Neuronal stem cell (in vitro differentiated cells): ENCODE measurements at regions not wholly inside any gene's neighbourhood (a gene's known extent, or its start where the extent isn't known, plus 50 kb on each side); places are given as distances from the start of the nearest gene placed in this dataset.
A peak's percentile ranks its signal among the peaks of the same experiment; 100 is the strongest.

Source experiments
- DNase-seq: peaks from one replicate; pipeline ENCODE4 v3.0.0-alpha.2; 2013; ENCODE audit warnings: low spot score
- H2AFZ ChIP-seq: one replicate; pipeline ENCODE4 v1.6.1; 2013; ENCODE audit warnings: mild to moderate bottlenecking, low read length, inconsistent platforms
- H2AK5ac ChIP-seq: 2 replicates; pipeline ENCODE4 v1.6.1; 2013; ENCODE audit warnings: low read depth, mild to moderate bottlenecking, inconsistent platforms, low read length, moderate library complexity, mixed read lengths
- H2BK120ac ChIP-seq: 2 replicates; pipeline ENCODE4 v1.6.1; 2013; ENCODE audit warnings: low read depth, mild to moderate bottlenecking, inconsistent platforms, low read length, moderate library complexity, mixed read lengths
- H2BK12ac ChIP-seq: one replicate; pipeline ENCODE4 v1.6.1; 2013; ENCODE audit warnings: low read length, inconsistent platforms
- H2BK15ac ChIP-seq: 2 replicates; pipeline ENCODE4 v1.6.1; 2013; ENCODE audit warnings: mild to moderate bottlenecking, low read length, inconsistent platforms, mixed read lengths
- H2BK5ac ChIP-seq: one replicate; pipeline ENCODE4 v1.6.1; 2013; ENCODE audit warnings: inconsistent platforms, mild to moderate bottlenecking, low read length, moderate library complexity
- H3K14ac ChIP-seq: one replicate; pipeline ENCODE4 v1.6.1; 2013; ENCODE audit warnings: low read length, inconsistent platforms
- H3K18ac ChIP-seq: 2 replicates; pipeline ENCODE4 v1.6.1; 2013; ENCODE audit warnings: low read length, inconsistent platforms
- H3K23ac ChIP-seq: 2 replicates; pipeline ENCODE4 v1.6.1; 2013; ENCODE audit warnings: low read depth, mild to moderate bottlenecking, mixed read lengths, low read length, inconsistent platforms; ENCODE audit not compliant: poor library complexity
- H3K27ac ChIP-seq: replicated peaks from 3 replicates; pipeline ENCODE4 v1.5.1; 2013; ENCODE audit warnings: low read length, inconsistent platforms
- H3K27me3 ChIP-seq, 3 experiments: 2 replicates each; pipeline ENCODE4 v1.6.1; 2013; ENCODE audit warnings: low read length in 3 of 3, mild to moderate bottlenecking in 2 of 3, inconsistent platforms in 1 of 3, low read depth in 1 of 3, mixed read lengths in 1 of 3, moderate library complexity in 1 of 3; ENCODE audit not compliant: control insufficient read depth in 3 of 3, insufficient read depth in 3 of 3
- H3K36me3 ChIP-seq, 2 donors: replicated peaks in 1 of 2; 2 replicates each; pipeline ENCODE4 v1.6.1; 2013; ENCODE audit warnings: low read length in 2 of 2; ENCODE audit not compliant: control insufficient read depth in 2 of 2, insufficient read depth in 2 of 2
- H3K4ac ChIP-seq: 2 replicates; pipeline ENCODE4 v1.6.1; 2013; ENCODE audit warnings: inconsistent platforms, mild to moderate bottlenecking, low read length, moderate library complexity
- H3K4me1 ChIP-seq, 2 donors: 1 replicate in 1 of 2; 2 replicates in 1 of 2; pipeline ENCODE4 v1.6.1; 2013; ENCODE audit warnings: low read length in 2 of 2, low read depth in 1 of 2; ENCODE audit not compliant: control insufficient read depth in 2 of 2, insufficient read depth in 1 of 2
- H3K4me2 ChIP-seq: one replicate; pipeline ENCODE4 v1.6.1; 2013; ENCODE audit warnings: mild to moderate bottlenecking, low read length, inconsistent platforms; ENCODE audit not compliant: insufficient read depth, poor library complexity, severe bottlenecking
- H3K4me3 ChIP-seq, 2 donors: 2 replicates each; pipeline ENCODE4 v1.5.1; 2013; ENCODE audit warnings: low read length in 2 of 2, mild to moderate bottlenecking in 2 of 2, inconsistent platforms in 1 of 2, moderate library complexity in 1 of 2
- H3K79me1 ChIP-seq: one replicate; pipeline ENCODE4 v1.6.1; 2013; ENCODE audit warnings: low read depth, mild to moderate bottlenecking, inconsistent platforms, low read length, moderate library complexity
- H3K9ac ChIP-seq: one replicate; pipeline ENCODE4 v1.6.1; 2013; ENCODE audit warnings: mild to moderate bottlenecking, low read depth, low read length, inconsistent platforms; ENCODE audit not compliant: poor library complexity
- H3K9me3 ChIP-seq, 2 donors: replicated peaks in 1 of 2; 2 replicates each; pipeline versions ENCODE3 to v1.6.1; 2013; ENCODE audit warnings: low read length in 2 of 2, mild to moderate bottlenecking in 2 of 2, inconsistent platforms in 1 of 2, low read depth in 1 of 2, mixed read lengths in 1 of 2, moderate library complexity in 1 of 2; ENCODE audit not compliant: control insufficient read depth in 2 of 2, insufficient read depth in 1 of 2
- H4K8ac ChIP-seq: one replicate; pipeline ENCODE4 v1.6.1; 2013; ENCODE audit warnings: low read depth, mild to moderate bottlenecking, inconsistent platforms, low read length, moderate library complexity
- H4K91ac ChIP-seq: one replicate; pipeline ENCODE4 v1.6.1; 2013; ENCODE audit warnings: low read length, low read depth, mild to moderate bottlenecking, inconsistent platforms; ENCODE audit not compliant: poor library complexity
- WGBS, 2 donors: extraction: QIAGEN DNeasy Blood & Tissue Kit; methylation state at CpG; one replicate each; pipeline ENCODE4 v1.1.7; 2013; ENCODE audit warnings: missing lambda C conversion rate in 2 of 2, mixed read lengths in 1 of 2; ENCODE audit not compliant: insufficient read length in 2 of 2, insufficient replicate concordance in 1 of 2; ENCODE audit errors: extremely low coverage in 2 of 2; 5-methylcytosine and 5-hydroxymethylcytosine counted together

- H2BK15ac ChIP-seq, result no peak overlapping the region
- H3K14ac ChIP-seq, result no peak overlapping the region
- H3K9ac ChIP-seq, result no peak overlapping the region
- no peaks in the 10 kb centered on the region for H3K36me3 ChIP-seq
- peaks cover 3 to 6% of the 10 kb centered on the region in 2 donors for H3K4me1 ChIP-seq
- no peak overlapping the region for H3K4me3 ChIP-seq
- no peak overlapping the region for H3K4ac ChIP-seq
- H2BK12ac ChIP-seq, result no peak overlapping the region
- H4K91ac ChIP-seq, result no peak overlapping the region
- no peak overlapping the region for H3K4me2 ChIP-seq
- H3K27me3 ChIP-seq, result no peaks in the 10 kb centered on the region
- no peak overlapping the region for H2AK5ac ChIP-seq
- no CpG with 5 or more reads among the region's 1 CpG for WGBS, 2 donors
- no peak overlapping the region for H2BK5ac ChIP-seq
- DNase-seq, result no peak
- no peak overlapping the region for H3K23ac ChIP-seq
- H3K27ac ChIP-seq, result no peak overlapping the region
- no peak overlapping the region for H2AFZ ChIP-seq
- no peak overlapping the region for H2BK120ac ChIP-seq
- no peaks in the 10 kb centered on the region for H3K9me3 ChIP-seq
- no peaks in the 10 kb centered on the region for H3K79me1 ChIP-seq
- H4K8ac ChIP-seq, result no peak overlapping the region
- no peak overlapping the region for H3K18ac ChIP-seq
These were observed 186.4 kb upstream of the MMS22L start for GRCh38 chr6:97469451-97469850.

GRCh38 chr6:97470322-97470721, 187.3 kb upstream of the MMS22L start:
- no peak overlapping the region for H2AFZ ChIP-seq
- H3K36me3 ChIP-seq, result no peaks in the 10 kb centered on the region
- H3K18ac ChIP-seq, result no peak overlapping the region
- no peak overlapping the region for H3K4me3 ChIP-seq
- no peak overlapping the region for H4K8ac ChIP-seq
- H3K14ac ChIP-seq, result no peak overlapping the region
- no peak overlapping the region for H2AK5ac ChIP-seq
- H3K4me2 ChIP-seq, result no peak overlapping the region
- H2BK5ac ChIP-seq, result no peak overlapping the region
- DNase-seq, result no peak
- H3K9ac ChIP-seq, result no peak overlapping the region
- no peak overlapping the region for H3K23ac ChIP-seq
- no CpG with 5 or more reads among the region's 2 CpGs for WGBS, 2 donors
- no peaks in the 10 kb centered on the region for H3K79me1 ChIP-seq
- no peak overlapping the region for H2BK12ac ChIP-seq
- no peaks in the 10 kb centered on the region for H3K9me3 ChIP-seq
- no peak overlapping the region for H2BK15ac ChIP-seq
- H3K27ac ChIP-seq, result no peak overlapping the region
- no peak overlapping the region for H3K4ac ChIP-seq
- H3K4me1 ChIP-seq, result peaks cover 3 to 6% of the 10 kb centered on the region in 2 donors
- H4K91ac ChIP-seq, result no peak overlapping the region
- H2BK120ac ChIP-seq, result no peak overlapping the region
- H3K27me3 ChIP-seq, result no peaks in the 10 kb centered on the region

GRCh38 chr6:97473979-97474378, 191.0 kb upstream of the MMS22L start:
- Histone ChIP-seq H3K9ac (no peak overlapping the region), H3K36me3 (no peaks in the 10 kb centered on the region), H3K9me3 (no peaks in the 10 kb centered on the region), H3K4me1 (peaks cover 0 to 3% of the 10 kb centered on the region in 2 donors), H3K4me3 (no peak overlapping the region), H2AFZ (no peak overlapping the region), H3K79me1 (no peaks in the 10 kb centered on the region), H3K4me2 (no peak overlapping the region), H2BK15ac (no peak overlapping the region), H3K27ac (no peak overlapping the region), H3K14ac (no peak overlapping the region), H3K27me3 (no peaks in the 10 kb centered on the region), H3K18ac (no peak overlapping the region), H4K8ac (no peak overlapping the region), H2BK5ac (no peak overlapping the region), H2BK12ac (no peak overlapping the region), H3K4ac (no peak overlapping the region), H2AK5ac (no peak overlapping the region), H4K91ac (no peak overlapping the region), H2BK120ac (no peak overlapping the region), H3K23ac (no peak overlapping the region)
- DNase-seq, result no peak
- no CpG with 5 or more reads among the region's 4 CpGs for WGBS, 2 donors

DNA sequence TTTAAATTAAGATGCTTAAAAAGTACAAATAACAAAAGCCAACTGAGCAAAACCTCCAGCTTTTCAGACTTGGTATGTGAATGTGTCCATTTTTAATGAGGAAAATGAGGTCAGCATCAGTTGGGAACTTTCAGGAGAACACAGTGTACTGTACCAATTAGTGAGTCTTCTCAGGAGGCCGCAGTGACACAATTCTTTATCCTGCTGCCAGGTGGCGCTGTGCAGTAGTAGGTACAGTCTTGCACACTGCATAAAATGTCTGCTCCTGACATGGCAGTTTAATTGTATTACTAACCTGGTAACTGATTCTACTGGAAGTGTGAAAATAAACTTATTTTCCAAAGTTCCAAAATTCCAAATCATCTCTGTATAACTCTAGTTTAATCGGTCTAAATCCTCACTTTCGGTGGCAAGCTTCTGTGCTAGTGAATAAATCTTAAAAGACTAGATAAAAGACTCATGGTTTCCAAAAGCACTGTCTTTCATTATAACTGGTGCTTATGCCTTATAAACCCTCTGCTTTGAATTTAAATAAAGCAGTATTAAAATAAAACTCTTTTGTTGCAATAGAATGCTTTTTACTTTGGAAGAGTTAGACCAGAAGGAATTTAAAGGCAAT, 214.8 kb upstream of the MMS22L start:
- no peaks in the 10 kb centered on the region for H3K36me3 ChIP-seq
- H3K23ac ChIP-seq, result no peak overlapping the region
- H2BK120ac ChIP-seq, result no peak overlapping the region
- H2AK5ac ChIP-seq, result no peak overlapping the region
- H3K14ac ChIP-seq, result no peak overlapping the region
- no peaks in the 10 kb centered on the region for H3K79me1 ChIP-seq
- DNase-seq, result peak; percentile 58
- no peaks in the 10 kb centered on the region for H3K27me3 ChIP-seq
- no peaks in the 10 kb centered on the region for H3K4me1 ChIP-seq
- no peak overlapping the region for H3K9ac ChIP-seq
- no peak overlapping the region for H2BK12ac ChIP-seq
- peak overlapping the region; percentile 85 for H2AFZ ChIP-seq
- no peak overlapping the region for H3K27ac ChIP-seq
- no peak overlapping the region for H4K8ac ChIP-seq
- no peaks in the 10 kb centered on the region for H3K9me3 ChIP-seq
- H4K91ac ChIP-seq, result no peak overlapping the region
- no peak overlapping the region for H2BK5ac ChIP-seq
- WGBS, 2 donors, result no CpG with 5 or more reads among the region's 4 CpGs
- no peak overlapping the region for H3K4me3 ChIP-seq
- no peak overlapping the region for H3K4ac ChIP-seq
- no peak overlapping the region for H3K4me2 ChIP-seq
- no peak overlapping the region for H3K18ac ChIP-seq
- H2BK15ac ChIP-seq, result no peak overlapping the region
